ENCODE measurements at regions not wholly inside any gene's neighbourhood (a gene's known extent, or its start where the extent isn't known, plus 50 kb on each side); places are given as distances from the start of the nearest gene placed in this dataset.

- Histone ChIP-seq H3K9me3 (no peaks in the 10 kb centered on the region), H3K4me3 (no peak overlapping the region), H3K4me2 (no peak overlapping the region), H3K4me1 (no peaks in the 10 kb centered on the region), H3K27ac (no peak overlapping the region)
- ChIA-PET CTCF (no interaction called here), POLR2A (no interaction called here)
- FAIRE-seq = no peak
- TF ChIP-seq CHD2 (IDR thresholded peaks at IDR 0.05; ENCODE audit: low read length, partially characterized antibody) = no peak
- no peak for TF ChIP-seq FOSB (CRISPR knock-in tag; IDR thresholded peaks at IDR 0.05)
- TF ChIP-seq TP53 (CRISPR knock-in tag; IDR thresholded peaks at IDR 0.05) = no peak
- no peak for TF ChIP-seq CBX8 (IDR thresholded peaks at IDR 0.05)
- no peak for TF ChIP-seq NFE2L2 (conservative IDR thresholded peaks at IDR 0.05; ENCODE audit: low read length)
- TF ChIP-seq POLR2AphosphoS2 (conservative IDR thresholded peaks at IDR 0.05; ENCODE audit: low read length) = no peak
- TF ChIP-seq, protein P1, sequence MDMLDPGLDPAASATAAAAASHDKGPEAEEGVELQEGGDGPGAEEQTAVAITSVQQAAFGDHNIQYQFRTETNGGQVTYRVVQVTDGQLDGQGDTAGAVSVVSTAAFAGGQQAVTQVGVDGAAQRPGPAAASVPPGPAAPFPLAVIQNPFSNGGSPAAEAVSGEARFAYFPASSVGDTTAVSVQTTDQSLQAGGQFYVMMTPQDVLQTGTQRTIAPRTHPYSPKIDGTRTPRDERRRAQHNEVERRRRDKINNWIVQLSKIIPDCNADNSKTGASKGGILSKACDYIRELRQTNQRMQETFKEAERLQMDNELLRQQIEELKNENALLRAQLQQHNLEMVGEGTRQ (IDR thresholded peaks at IDR 0.05) = no peak
- no peak for TF ChIP-seq POLR2A (IDR thresholded peaks at IDR 0.05; ENCODE audit: low read length)
- TF ChIP-seq EP300 (IDR thresholded peaks at IDR 0.05) = no peak
- TF ChIP-seq ATOH8 (CRISPR knock-in tag; IDR thresholded peaks at IDR 0.05; ENCODE audit: low read depth) = no peak
- no peak for TF ChIP-seq TFCP2L1 (CRISPR knock-in tag; IDR thresholded peaks at IDR 0.05)
- no peak for TF ChIP-seq RCOR1 (IDR thresholded peaks at IDR 0.05; ENCODE audit: low read depth, low read length)
- TF ChIP-seq HDAC2 (IDR thresholded peaks at IDR 0.05) = no peak
- no peak for TF ChIP-seq FOXS1 (CRISPR knock-in tag; IDR thresholded peaks at IDR 0.05)
- TF ChIP-seq CEBPB (IDR thresholded peaks at IDR 0.05) = no peak
- TF ChIP-seq ZSCAN20 (CRISPR knock-in tag; IDR thresholded peaks at IDR 0.05) = no peak
- TF ChIP-seq ELK1 (IDR thresholded peaks at IDR 0.05; ENCODE audit: low read depth, low read length) = no peak
- WGBS (ENCODE audit: missing lambda C conversion rate) = 33% methylated on average over 6 of the region's 6 CpGs
- no peak for ATAC-seq
- no peak for DNase-seq (ENCODE audit: low read depth in 1 of 2, low spot score in 1 of 2)
Observed at GRCh38 chr18:47574966-47575365, 323.5 kb upstream of the SKOR2 start.

DNA sequence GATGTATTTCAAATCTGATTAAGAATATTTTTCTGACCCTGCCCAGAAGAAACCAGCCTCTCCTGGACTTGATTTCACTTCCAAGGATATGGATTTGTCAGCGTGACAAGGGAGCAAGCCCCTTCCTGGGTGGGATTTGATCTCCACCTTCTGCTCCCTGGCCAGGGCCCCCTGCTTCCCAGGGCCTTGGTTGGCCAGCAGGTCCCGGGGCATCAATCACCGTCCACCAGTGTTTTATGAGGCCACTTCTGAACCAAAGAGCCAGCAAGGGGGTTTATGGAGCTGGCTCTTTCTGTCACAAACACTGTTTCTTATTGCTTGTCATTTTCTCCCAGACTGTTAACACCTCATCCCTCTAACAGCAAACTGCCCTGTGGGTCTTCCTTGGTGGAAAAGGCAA lies 320.5 kb upstream of the SKOR2 start:
- H3K4me1 ChIP-seq = no peaks in the 10 kb centered on the region
- no peak for FAIRE-seq
- no peak for TF ChIP-seq MYC (IDR thresholded peaks at IDR 0.05; ENCODE audit: borderline replicate concordance, low read length)
- TF ChIP-seq EHMT2 (IDR thresholded peaks at IDR 0.05; ENCODE audit: low read depth) = no peak
- TF ChIP-seq ZFP36 (IDR thresholded peaks at IDR 0.05; ENCODE audit: borderline replicate concordance, partially characterized antibody) = no peak
- no peak for TF ChIP-seq HOXB5 (CRISPR knock-in tag; IDR thresholded peaks at IDR 0.05)
- TF ChIP-seq, protein P1 (IDR thresholded peaks at IDR 0.05) = no peak
- TF ChIP-seq, protein P2, sequence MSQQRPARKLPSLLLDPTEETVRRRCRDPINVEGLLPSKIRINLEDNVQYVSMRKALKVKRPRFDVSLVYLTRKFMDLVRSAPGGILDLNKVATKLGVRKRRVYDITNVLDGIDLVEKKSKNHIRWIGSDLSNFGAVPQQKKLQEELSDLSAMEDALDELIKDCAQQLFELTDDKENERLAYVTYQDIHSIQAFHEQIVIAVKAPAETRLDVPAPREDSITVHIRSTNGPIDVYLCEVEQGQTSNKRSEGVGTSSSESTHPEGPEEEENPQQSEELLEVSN (IDR thresholded peaks at IDR 0.05; ENCODE audit: borderline replicate concordance, low read depth) = no peak
- TF ChIP-seq CTCF (IDR thresholded peaks at IDR 0.05) = no peak
- TF ChIP-seq ELK1 (IDR thresholded peaks at IDR 0.05; ENCODE audit: low read depth, low read length) = no peak
- 0% methylated on average over 3 of the region's 3 CpGs for WGBS (ENCODE audit: missing lambda C conversion rate)
- H3K4me3 ChIP-seq = no peak overlapping the region
- ATAC-seq = no peak
- H3K27ac ChIP-seq = no peak overlapping the region
- no peak for DNase-seq (ENCODE audit: low read depth in 1 of 2, low spot score in 1 of 2)
- POLR2A ChIA-PET = no interaction called here
- H3K4me2 ChIP-seq = no peak overlapping the region
- CTCF ChIA-PET = interaction anchor here (1.2 kb wide), 1 partner anchor 15 kb away, joined by 3 read pairs; no protein-coding TSS in a partner anchor
- no peaks in the 10 kb centered on the region for H3K9me3 ChIP-seq

Measured in A549 (cell line).